ENCODE measurements at regions not wholly inside any gene's neighbourhood (a gene's known extent, or its start where the extent isn't known, plus 50 kb on each side); places are given as distances from the start of the nearest gene placed in this dataset.

DNA sequence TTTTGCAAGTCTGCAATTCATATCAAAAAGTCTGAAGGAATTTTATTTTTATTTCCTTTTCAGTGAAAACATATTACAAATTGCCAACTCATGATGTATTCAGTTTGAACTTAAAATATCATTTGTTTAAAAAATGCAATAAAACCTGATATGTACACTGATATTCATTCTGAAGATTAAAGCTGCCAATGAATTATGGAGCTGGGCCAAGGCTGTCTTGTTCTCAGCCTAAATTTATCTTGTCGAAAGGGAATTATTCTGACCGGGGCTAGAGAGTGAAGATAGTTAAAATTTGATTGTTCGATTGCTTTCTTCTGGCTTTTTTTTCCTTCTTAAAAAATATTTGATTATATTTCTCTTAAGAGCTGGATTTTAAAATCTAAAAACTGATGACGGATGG, 54.0 kb upstream of the RBFOX1 start:
- DNase-seq (ENCODE audit: low spot score in 2 of 2), result no peak
- Histone ChIP-seq H3K4me1 (no peaks in the 10 kb centered on the region), H3K27ac (no peak overlapping the region), H3K36me3 (no peaks in the 10 kb centered on the region), H3K9me3 (peaks cover 0 to 3% of the 10 kb centered on the region in 2 donors), H3K27me3 (no peaks in the 10 kb centered on the region), H3K4me3 (no peak overlapping the region)
- intact Hi-C loops (cut with DNase I; ENCODE audit: low total_unique reads), result no loop called here
- TF ChIP-seq, protein P1, sequence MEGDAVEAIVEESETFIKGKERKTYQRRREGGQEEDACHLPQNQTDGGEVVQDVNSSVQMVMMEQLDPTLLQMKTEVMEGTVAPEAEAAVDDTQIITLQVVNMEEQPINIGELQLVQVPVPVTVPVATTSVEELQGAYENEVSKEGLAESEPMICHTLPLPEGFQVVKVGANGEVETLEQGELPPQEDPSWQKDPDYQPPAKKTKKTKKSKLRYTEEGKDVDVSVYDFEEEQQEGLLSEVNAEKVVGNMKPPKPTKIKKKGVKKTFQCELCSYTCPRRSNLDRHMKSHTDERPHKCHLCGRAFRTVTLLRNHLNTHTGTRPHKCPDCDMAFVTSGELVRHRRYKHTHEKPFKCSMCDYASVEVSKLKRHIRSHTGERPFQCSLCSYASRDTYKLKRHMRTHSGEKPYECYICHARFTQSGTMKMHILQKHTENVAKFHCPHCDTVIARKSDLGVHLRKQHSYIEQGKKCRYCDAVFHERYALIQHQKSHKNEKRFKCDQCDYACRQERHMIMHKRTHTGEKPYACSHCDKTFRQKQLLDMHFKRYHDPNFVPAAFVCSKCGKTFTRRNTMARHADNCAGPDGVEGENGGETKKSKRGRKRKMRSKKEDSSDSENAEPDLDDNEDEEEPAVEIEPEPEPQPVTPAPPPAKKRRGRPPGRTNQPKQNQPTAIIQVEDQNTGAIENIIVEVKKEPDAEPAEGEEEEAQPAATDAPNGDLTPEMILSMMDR (IDR thresholded peaks at IDR 0.05), result no peak
- TF ChIP-seq POLR2A (IDR thresholded peaks at IDR 0.05) (no peak), POLR2AphosphoS5 (IDR thresholded peaks at IDR 0.05) (no peak)

DNA sequence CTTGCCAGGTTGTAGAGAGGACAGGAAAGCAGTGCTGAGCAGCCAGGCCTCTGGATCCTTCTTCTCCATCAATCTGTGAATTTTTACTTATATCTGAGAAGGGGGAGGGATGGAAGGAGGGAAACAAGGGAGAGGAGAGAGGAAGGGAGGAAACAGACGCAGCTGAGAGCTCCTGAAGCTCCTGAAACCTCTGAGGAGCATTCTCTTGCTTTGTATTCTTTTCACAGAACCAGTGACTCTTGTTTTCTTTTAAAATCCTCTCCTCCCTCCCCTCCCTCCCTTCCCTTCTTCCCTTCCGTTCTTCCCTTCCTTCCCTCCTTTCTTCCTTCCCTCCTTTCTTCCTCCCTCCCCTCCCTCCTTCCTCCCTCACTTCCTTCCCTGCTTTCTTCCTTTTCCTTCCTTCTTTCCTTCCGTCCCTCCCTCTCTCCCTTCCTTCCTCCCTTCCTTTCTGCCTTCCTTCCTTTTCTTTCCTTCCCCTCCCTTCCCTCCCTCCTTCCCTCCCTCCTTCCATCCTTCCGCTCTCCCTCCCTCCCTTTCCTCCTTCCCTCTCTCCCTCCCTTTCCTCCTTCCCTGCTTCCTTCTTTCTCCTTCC, 60.0 kb upstream of the RBFOX1 start:
- H3K36me3 ChIP-seq, result no peaks in the 10 kb centered on the region
- no peak for DNase-seq (ENCODE audit: low spot score in 2 of 2)
- no peaks in the 10 kb centered on the region for H3K27me3 ChIP-seq
- no peak overlapping the region for H3K4me3 ChIP-seq
- H3K4me1 ChIP-seq, result no peaks in the 10 kb centered on the region
- no peaks in the 10 kb centered on the region for H3K9me3 ChIP-seq
- TF ChIP-seq POLR2AphosphoS5 (IDR thresholded peaks at IDR 0.05) (no peak), POLR2A (IDR thresholded peaks at IDR 0.05) (no peak)
- TF ChIP-seq, protein P1 (IDR thresholded peaks at IDR 0.05), result no peak
- intact Hi-C loops (cut with DNase I; ENCODE audit: low total_unique reads), result no loop called here
- H3K27ac ChIP-seq, result no peak overlapping the region

DNA sequence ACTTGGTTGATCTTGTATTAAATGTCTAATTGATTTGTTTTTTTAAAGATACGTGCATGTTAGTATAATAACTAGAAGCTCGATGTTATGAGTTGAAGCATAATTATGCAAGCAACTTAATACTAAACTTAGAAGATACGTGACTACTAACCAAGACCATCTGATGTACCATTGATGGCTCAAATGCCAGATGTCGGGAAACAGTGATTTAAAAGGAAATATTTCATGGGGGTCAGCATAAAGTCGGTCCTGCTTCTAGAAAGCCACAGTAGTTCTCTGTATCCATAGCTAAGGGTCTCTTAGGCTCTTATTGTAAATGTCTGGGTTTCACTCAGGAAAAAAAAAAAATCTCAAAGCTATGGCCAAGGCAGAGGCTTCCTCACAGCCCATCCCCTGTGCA, 61.2 kb upstream of the RBFOX1 start:
- H3K27me3 ChIP-seq, result no peaks in the 10 kb centered on the region
- no peak for DNase-seq (ENCODE audit: low spot score in 2 of 2)
- intact Hi-C loops (cut with DNase I; ENCODE audit: low total_unique reads), result no loop called here
- no peak overlapping the region for H3K4me3 ChIP-seq
- no peak for TF ChIP-seq POLR2A (IDR thresholded peaks at IDR 0.05)
- no peak for TF ChIP-seq POLR2AphosphoS5 (IDR thresholded peaks at IDR 0.05)
- TF ChIP-seq, protein P1 (IDR thresholded peaks at IDR 0.05), result no peak
- no peaks in the 10 kb centered on the region for H3K4me1 ChIP-seq
- no peak overlapping the region for H3K27ac ChIP-seq
- no peaks in the 10 kb centered on the region for H3K9me3 ChIP-seq
- H3K36me3 ChIP-seq, result no peaks in the 10 kb centered on the region

- no peak for TF ChIP-seq POLR2AphosphoS5 (IDR thresholded peaks at IDR 0.05)
- TF ChIP-seq, protein P1 (IDR thresholded peaks at IDR 0.05), result no peak
- TF ChIP-seq POLR2A (IDR thresholded peaks at IDR 0.05), result no peak
- intact Hi-C loops (cut with DNase I; ENCODE audit: low total_unique reads), result no loop called here
- H3K9me3 ChIP-seq, result no peaks in the 10 kb centered on the region
- H3K4me3 ChIP-seq, result no peak overlapping the region
- H3K4me1 ChIP-seq, result no peaks in the 10 kb centered on the region
- DNase-seq (ENCODE audit: low spot score in 2 of 2), result no peak
- no peak overlapping the region for H3K27ac ChIP-seq
- no peaks in the 10 kb centered on the region for H3K27me3 ChIP-seq
- H3K36me3 ChIP-seq, result no peaks in the 10 kb centered on the region
Measured at GRCh38 chr16:7270823-7271222, 61.8 kb upstream of the RBFOX1 start.

- no peaks in the 10 kb centered on the region for H3K36me3 ChIP-seq
- intact Hi-C loops (cut with DNase I; ENCODE audit: low total_unique reads), result no loop called here
Measured at GRCh38 chr16:7270006-7270405, 62.6 kb upstream of the RBFOX1 start.

DNA sequence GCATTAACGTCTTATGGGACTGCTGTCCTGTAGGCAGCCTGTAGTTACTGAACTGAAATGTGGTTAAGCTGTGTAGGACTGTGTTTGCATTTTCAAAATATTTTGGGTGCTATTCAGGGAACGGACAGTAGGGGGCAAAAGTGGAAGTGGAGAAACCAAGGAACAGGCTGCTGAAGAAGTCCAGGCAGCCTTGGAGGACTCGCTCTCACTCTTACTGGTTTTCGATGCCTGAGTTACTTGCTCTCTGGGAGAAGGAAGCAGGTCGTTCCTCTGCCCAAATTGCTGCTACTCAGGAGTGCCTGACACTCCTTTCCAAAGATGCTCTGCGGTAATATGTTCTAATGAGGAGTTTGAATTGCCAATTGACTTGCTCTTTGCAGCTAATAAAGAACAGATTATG, 64.5 kb upstream of the RBFOX1 start:
- Histone ChIP-seq H3K27me3 (no peaks in the 10 kb centered on the region), H3K36me3 (no peaks in the 10 kb centered on the region), H3K27ac (no peak overlapping the region), H3K9me3 (no peaks in the 10 kb centered on the region), H3K4me3 (no peak overlapping the region), H3K4me1 (no peaks in the 10 kb centered on the region)
- no peak for DNase-seq (ENCODE audit: low spot score in 2 of 2)
- intact Hi-C loops (cut with DNase I; ENCODE audit: low total_unique reads), result no loop called here
- TF ChIP-seq, protein P1 (IDR thresholded peaks at IDR 0.05), result no peak

More at GRCh38 chr16:7270006-7270405, 62.6 kb upstream of the RBFOX1 start:
- no peak for TF ChIP-seq POLR2AphosphoS5 (IDR thresholded peaks at IDR 0.05)
- no peaks in the 10 kb centered on the region for H3K27me3 ChIP-seq
- no peaks in the 10 kb centered on the region for H3K9me3 ChIP-seq
- no peak for DNase-seq (ENCODE audit: low spot score in 2 of 2)
- H3K4me1 ChIP-seq, result no peaks in the 10 kb centered on the region
- H3K27ac ChIP-seq, result no peak overlapping the region
- H3K4me3 ChIP-seq, result no peak overlapping the region

Measured in breast epithelium (tissue), 4 donors.